ENCODE measurements at regions not wholly inside any gene's neighbourhood (a gene's known extent, or its start where the extent isn't known, plus 50 kb on each side); places are given as distances from the start of the nearest gene placed in this dataset.
A peak's percentile ranks its signal among the peaks of the same experiment; 100 is the strongest.

DNA sequence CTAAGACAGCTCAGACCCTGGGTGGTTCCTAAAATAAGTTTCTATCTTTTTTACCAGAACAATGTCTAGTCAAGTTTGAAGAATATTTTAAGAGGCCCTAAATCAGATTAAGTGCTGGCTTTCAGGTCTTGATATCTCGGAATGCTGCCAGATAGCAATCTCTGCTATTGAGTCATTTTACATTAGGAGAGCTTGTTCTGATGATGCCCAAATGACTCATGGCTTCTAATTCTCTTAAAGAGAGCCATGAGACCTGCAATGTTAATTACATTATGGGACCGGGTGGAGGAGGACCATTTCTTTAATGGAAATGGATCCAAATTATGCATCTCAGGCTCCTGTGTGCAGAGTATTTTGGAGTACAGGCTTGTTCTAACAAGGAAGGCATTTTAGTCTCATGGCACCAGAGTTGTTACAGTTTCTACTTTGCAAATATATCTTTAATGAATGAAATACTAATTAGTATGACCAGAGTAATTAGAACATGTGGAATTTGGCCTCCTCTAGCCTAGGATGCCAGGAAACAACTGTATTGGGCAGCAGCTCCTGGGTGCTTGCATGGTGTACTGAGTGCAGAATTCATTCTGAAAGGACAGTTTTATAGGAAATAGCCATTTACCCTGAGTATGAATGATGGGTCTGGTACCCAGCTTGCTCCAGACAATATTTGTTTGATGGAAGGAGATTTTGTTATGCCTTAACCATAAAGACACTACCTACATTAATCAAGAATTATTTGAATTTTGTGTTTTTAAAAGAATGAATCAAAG, 94.0 kb upstream of the SULT1C3 start:
- no peak for DNase-seq

DNA sequence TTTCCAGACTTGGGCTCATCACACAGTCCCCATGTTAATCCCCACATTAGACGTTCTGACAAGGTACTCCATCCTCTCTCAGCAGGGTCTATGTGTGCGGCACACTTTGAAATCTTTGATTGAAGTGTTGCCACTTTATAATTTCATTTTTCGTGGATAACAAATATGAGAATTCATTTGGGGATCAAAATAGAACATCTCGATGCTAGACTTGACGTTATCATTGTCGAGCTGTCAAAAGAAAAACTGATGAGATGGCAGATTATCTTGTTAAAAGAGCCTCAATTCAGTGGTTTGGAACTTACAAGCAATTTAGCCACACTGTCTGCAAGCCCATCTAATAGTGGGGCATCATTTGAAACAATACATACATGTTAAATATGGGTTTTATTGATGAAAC, 91.2 kb upstream of the SULT1C3 start:
- DNase-seq, result no peak

DNA sequence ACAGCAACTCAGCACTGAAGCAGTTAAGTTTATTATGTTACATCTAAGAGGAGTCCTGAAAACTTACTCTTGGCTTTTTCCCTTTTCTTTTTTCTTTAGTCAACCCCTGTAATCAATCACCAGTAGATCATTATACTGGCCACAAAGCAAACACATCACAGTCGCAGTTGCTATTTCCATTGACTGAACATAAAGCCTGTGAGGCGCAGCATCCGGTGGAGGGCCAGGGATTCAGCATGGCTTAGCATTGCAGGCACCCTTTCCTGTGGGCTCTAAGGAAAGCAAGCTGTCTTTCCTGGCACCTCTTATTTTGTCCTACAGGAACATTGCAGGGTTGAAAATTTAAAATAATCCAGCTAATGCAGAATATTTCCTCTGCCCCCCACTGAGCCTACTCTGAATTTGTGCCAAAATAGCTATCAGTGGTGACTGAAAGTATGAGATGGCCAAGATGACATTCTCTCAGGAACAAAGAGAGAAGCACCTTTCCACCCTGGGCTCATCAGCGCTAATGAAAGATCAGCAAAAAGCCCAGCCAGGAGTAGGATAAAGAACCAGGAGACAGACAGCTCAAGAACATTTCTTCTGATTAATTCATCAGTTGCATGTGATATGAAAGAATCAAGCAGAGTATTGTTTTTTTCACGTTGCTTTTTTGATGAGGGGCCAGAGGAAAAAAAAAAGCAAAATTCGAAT, 85.3 kb upstream of the SULT1C3 start:
- no peak for DNase-seq

DNA sequence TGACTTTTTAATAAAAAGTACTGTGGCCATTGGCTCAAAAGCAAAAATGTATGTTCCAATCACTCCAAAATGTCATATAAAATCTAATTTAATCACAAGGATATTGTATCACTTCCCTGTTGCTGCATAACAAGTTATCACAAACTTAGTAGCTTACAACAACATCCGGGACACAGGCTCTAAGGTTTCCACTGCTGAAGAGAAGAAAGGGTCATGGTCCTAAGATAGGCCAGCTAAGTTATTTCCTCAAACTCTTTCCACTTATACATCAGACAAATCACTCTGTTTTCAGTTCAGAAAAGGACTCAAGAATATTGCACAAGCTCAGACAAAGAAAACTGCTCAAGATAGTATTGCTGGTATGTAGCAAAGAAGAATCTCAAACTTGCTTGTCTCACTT, 78.5 kb upstream of the SULT1C3 start:
- no peak for DNase-seq

DNA sequence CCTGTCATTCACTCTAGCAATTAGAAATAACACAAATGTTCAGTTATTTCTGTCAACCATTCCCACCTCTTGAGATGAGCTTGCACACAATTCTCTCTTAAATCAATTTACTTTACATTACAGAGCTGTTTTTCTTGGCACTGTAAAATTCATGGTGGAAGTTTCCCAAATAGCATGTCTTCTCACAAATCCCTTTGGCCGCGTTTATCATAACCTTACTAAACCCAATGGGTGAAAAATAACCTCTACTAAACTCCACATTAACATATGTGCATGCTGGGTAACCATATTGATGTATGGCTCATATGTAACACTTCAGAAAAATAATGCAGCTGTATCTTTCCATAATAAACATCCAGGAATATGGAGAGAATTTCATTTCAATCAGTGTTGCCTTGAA, 75.5 kb upstream of the SULT1C3 start:
- no peak for DNase-seq

DNA sequence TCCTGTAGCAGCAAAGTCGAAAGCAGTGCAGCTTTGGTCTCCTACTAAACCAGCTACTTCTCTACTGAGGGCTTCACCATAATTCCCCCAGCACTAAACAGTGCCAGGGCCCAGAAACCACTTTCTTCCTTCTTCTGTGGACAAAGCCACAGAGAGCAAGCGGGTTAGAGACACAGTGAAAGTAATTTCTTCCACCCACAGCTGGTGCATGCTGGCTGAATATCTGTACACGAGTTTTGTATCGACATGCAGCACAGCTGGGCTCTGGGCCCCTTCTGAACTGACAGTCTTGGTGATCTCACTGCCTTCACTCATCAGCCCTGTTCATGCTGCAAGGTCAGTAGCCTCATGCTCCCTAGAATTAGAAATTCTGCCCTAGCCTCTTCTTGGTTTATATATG, 74.0 kb upstream of the SULT1C3 start:
- DNase-seq, result peak; percentile 39

DNA sequence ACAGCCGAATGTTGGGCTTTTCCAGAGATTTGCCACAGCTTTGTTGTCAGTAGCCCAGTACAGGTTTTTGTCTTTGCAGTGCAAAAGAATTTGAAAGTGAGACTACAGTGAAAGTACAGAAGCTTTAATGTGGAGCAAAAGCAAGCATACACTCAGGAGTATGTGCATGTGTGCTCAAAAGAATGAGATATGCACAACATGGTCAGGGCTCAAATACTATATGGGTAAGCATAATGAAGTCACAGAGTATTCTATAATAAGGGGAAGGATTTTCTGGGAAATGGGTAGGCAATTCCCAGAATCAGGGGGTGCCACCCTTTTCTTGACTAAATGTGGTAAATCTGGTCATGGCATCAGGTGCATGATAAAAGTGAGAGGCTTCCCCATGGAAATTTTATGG, 72.1 kb upstream of the SULT1C3 start:
- no peak for DNase-seq

DNA sequence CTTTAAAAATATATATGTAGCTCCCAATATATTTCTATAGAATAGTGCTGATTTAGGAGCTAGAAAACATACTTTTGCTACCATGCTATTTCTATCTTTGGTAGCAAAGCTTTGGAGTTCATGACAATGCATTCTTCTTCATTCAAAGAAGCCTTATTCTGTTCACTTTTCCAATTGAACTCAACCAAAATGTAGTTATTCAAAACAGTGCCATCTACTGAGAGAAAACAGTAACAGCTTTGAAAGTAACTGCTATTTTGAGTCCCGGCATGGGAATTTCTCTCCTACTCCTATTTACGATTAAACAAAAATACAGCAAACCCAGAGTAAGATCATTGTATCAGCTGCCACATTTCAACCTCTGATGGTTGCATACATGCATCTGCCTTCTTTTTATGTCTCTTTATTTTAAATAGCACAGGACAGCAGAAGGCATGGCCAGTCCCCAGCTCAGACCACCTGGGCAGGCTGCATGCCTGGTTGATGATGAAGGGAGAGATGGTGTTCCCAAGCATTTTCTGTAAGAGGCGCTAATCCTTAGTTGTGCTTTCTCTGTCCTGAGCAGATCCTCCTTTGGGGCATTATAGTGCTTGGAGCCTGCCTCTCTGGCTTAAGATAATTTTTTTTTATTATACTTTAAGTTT, 69.7 kb upstream of the SULT1C3 start:
- DNase-seq, result peak; percentile 50

DNA sequence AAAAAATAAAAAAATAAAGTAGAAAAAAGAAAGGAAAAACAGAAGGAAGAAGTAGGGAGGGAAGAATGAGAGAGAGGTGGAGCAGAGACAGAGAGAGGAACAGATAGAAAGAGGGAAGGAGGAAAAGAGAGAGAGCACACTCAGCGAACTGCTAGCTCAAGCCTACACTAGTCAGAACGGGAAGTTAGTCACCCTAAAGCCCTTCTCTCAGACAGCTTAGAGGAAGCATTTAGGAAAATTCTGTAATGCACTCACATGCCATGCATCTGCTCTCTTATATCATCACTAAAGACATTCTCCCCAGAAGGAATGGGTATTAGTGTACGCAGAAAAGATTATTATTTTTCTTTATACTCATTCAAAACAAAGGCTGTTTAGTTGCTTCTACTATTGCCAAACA, 68.1 kb upstream of the SULT1C3 start:
- peak; percentile 10 for DNase-seq

DNA sequence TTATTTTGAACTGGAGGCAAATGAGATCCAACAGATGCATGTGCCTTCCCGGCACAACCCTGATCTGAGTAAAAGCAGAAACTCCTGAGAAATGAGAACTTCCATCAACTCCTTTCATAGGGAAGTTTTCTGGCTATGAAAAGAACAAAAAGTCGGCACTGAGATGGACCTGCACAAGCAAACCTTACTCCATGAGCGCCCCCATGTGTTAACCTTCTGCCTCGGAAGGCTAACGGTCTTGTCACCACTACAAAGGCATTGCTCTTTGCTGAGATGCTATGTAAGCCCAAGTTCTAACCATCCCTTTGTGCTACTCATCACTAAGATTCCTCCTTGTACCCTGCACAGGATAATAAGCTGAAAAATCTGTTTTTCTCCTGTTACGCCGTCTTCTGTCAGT, 57.3 kb upstream of the SULT1C3 start:
- peak; percentile 50 for DNase-seq

DNA sequence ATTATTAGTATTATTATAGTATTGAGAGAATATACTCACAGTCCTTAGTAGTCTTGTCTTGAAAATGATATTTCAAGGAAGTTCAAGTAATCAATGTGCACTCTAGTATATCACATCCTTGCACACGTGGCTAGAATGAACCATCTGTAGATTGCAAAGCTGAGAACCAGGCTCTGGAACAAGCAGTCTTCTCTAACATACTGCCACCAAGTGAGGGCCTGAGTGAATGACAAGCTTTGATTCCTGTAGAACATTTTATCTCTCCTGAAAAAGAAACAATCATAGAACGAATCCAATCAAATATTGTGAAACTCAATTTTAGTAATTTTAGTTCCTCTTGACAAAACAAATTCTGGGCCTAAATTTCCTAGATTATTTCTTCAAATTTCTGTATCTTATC, 55.3 kb upstream of the SULT1C3 start:
- DNase-seq, result peak; percentile 56

DNA sequence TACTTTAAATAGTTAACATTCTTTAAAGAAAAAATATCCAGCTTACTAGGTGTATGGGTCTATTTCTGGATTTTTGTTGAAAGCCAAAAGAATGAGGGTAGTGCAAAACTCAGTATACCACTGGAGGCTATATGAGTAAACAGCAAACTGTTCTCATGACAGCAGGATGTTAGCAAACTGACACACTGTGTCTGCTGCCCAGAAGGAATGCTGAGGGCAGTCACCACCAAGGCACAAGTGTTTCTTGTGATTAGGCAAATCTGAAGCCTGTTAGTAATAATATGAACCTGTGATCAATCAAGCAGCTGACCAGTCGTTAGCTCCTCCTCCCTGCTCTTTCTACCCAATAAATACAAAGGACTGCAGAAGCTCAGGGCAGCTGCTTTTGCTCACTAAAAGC, 50.5 kb upstream of the SULT1C3 start:
- no peak for DNase-seq

Measured in hematopoietic multipotent progenitor cell treated with erythropoietin and hydrocortisone succinate and interleukin-3 and kit ligand, for 4 days (in vitro differentiated cells).